ENCODE measurements at regions not wholly inside any gene's neighbourhood (a gene's known extent, or its start where the extent isn't known, plus 50 kb on each side); places are given as distances from the start of the nearest gene placed in this dataset.
A peak's percentile ranks its signal among the peaks of the same experiment; 100 is the strongest.

DNA sequence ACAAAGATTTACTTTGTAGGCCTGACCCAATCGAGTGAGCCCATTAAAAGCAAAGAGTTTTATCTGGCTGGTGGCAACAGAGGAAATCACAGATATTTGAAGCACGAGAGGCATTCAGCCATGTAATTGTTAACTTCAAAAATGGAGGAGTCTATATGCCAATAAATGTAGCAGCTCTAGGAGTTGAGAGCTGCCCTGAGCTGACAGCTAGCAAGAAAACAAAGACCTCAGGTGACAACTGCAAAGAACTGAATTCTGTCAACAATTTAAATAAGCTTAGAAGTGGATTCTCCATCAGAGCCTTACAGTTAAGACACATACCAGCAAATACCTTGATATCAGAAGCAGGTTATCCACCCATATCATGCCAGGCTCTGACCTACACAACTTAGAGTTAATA, 463.1 kb upstream of the NEGR1 start:
- DNase-seq = no peak

DNA sequence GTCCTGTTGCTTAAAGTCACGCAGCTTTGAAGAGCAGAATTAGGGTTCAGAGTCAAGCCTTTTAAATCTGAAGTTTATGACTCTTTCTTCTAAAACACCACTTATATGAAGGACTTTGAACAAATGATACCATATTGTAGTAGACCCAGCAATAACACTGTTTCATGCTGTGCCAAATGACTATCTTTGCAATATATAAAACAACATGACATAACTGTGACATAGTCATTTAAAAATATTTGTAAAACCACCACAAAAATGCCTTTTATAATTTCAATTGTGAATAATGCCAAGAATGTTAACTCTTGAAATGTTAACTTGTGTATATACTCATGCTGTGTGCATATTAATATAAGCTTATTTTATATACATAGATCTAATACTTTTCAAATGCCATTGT, 452.1 kb upstream of the NEGR1 start:
- no peak for DNase-seq

DNA sequence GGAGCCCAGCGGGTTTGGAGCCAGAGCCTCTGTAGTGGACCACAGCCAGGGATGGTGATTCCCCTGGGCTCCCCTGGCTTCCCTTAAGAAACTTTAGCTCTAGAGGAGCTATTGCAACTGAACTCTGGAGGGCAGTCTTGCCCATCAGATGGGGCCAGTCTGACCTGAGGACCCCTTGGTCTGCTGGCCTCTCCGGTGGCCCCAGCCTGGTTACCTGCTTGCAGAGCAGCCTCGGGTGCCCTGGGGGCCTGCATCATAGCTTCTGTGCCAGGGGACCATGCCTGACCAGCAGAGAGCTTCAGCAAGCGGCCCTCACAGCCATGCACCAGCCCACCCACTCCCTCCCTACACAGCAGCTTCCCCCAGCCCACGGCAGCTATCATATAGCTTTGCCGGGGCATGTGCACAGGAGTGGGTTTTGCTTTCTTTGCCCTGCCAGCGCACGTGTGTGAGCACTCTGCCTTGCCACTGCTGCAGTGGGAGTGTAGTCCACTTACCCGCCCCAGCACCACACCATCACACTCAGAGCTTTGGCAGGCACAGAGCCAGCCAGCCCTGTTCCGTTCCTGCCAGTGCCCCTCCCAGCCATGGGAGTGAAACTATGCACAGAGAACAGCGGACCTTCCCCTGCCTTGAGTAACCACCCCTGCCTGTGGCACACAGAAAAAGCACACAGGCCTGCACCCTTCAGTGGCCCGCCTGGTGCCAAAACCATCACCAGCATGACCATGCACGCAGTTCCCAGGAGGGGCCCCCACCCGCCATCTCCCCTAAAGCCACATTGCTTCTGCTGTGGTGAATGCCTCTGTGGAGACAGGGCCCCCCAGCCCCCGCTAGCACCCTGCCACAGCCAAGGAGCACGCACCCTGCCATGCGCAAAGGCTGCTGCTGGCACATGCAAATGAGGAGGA, 442.9 kb upstream of the NEGR1 start:
- peak; percentile 30 for DNase-seq

DNA sequence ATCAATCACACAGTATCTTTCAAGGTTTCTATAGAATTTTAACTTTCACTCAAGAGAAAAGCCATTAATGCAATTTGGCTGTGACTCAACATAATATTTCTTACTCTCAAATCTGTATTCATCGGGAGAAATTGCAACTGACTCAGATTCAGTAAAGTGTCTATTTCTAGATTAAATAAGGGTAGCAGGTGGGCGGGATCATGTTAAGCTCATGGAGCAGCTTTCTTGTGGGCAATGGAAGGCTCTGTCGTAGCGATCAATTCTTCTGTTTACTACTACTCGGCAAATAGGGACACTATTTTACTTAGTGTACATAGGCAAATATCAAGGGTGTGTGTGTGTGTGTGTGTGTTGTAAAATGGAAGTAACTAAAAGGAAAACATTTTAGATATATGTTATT, 423.6 kb upstream of the NEGR1 start:
- DNase-seq = peak; percentile 2

DNA sequence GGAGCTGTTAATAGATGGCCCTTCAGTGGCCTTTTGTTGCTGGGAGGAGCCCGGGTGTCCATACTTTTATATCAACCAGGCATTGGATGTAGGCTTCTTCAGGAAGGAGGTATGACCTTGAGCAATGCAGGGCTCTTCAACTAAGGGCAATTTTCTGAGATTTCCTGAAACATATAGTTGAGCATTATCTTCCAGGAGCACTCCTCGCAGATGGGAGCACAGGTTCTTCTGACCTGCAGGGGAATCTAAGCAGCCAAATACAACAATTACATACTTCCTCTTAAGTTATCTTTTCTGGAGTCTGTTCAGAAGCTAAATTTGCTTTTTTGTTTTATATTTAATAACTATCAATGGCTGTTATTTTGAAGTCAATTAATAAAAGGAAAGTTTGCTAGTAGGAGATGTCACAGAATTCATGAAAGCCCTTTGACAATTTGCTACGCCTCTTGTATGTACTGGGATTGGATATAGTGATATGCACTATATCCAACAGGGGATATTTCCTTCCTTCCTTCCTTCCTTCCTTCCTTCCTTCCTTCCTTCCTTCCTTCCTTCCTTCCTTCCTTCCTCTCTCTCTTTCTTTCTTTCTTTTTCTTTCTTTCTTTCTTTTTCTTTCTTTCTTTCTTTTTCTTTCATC, 422.6 kb upstream of the NEGR1 start:
- no peak for DNase-seq

DNA sequence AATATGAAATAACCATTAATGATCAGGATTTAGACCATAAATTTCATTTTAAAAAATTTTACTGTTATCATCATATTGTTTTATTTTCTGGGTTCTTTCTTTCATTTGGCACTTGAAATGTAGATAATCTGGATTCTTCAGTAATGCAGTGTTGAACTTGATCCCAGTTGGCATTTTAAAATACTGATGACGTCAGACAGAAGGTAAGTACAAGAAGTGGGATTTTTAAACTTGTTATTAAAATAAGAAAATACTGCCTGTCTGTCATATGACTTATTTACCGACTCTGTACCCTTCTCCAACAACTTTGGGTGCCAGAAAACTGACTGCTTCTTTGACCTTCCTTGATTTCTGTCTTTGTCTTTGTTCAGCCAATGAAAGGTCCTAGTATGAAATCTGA, 415.1 kb upstream of the NEGR1 start:
- DNase-seq = no peak

DNA sequence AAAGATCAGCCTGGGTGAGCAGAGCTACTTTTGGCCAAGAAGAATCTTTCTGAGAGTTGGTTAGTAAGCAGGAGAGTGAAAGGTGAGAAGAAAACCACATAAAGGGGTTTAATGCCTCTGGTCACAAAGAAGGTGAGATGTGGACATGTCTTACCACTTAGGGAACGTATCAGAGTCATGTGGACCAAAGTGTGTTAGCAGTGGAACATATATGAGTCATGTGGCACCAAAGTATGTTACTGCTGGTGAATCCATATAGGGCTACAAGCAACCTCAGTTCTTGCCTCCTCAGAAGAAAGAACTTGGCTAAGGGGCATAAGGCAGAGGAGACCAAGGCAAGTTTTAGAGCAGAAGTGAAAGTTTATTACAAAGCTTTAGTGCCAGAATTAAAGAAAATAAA, 411.6 kb upstream of the NEGR1 start:
- DNase-seq = no peak

DNA sequence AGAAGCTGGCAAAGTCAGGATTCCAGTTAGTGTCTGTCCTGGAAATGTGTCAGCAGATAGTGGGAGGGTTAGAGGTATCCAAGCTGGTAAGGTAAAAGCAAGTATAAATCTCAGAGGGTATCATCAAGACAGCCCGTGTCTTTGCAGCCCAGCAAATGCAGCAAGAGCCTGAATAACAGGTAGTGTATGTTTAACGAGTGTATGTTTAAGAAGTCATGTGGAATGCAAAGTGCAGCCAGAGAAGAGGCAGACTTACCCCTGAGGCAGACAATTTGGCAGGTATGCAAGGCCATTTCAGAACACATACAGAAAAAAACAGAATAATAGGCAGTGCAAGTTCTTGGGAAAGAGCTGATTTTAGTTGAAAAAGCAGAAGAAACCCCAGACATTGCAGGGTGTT, 411.0 kb upstream of the NEGR1 start:
- DNase-seq = no peak

DNA sequence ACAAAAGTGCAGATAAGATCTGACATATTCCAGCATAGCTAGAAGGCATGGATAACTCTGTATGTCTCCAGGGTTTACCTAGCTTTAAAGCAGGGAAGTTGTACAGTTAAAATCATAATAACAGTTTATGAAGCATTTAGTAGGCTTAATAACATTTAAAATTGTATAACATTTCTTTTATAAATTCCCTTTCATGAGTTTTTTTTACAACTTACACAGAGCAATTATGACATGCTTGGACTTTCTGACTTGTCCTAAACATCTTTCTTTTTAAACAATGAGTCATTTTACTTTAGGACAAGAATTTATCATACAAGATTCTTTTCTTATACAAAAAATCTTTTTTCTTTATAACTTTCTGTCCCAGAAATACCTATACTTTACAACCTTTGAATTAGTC, 408.5 kb upstream of the NEGR1 start:
- no peak for DNase-seq

DNA sequence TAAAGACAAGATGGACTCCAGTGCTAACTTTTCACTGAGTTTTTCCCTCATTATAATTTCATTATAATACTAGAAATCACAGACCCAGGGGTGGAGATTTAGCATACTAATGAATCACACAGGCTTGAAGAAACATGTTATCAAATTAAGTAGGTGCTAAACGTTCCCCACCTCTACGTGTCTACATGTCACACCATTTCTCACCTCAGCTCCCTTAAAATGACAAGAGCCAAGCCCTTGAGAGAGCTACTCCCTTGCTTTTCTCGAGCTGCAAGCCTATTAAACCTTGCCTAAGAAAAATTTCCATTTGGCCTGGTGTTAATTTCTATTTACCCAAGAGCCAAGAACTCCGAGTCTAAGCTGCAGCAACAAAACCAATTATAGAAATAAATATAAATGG, 396.3 kb upstream of the NEGR1 start:
- no peak for DNase-seq

DNA sequence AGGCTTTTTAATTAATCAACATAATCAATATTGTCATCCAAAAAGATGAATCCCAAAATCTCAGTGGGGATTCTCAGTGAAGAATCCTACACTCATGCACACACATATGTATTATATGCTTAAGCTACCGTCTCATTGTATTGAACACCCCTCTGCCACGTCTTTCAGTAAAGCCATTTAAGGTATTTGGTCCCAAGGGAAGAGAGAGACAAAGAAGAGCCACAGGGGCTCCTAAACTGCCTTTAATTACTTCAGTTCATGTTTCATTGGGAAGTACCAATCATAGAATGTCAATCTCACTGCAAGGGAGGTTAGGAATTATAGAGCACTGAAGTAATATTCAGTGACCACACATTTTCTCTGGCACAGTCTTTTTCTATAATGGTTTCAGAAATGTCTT, 388.6 kb upstream of the NEGR1 start:
- DNase-seq = peak; percentile 64

DNA sequence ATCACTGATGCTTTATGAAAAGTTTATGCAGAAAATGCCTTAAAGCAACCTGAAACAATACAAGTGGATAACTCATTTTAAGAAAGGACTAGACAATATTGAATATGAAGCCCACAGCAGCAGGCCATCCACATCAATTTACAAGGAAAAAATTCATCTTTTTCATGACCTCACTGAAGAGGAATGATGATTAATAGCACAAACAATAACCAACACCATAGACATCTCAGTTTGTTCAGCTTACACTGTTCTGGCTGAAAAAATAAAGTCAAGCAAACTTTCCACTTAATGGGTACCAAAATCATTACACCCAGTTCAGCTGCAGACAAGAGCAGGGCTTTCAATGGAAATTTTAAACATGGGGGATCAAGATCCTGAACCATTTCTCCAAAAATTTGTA, 380.6 kb upstream of the NEGR1 start:
- no peak for DNase-seq

DNA sequence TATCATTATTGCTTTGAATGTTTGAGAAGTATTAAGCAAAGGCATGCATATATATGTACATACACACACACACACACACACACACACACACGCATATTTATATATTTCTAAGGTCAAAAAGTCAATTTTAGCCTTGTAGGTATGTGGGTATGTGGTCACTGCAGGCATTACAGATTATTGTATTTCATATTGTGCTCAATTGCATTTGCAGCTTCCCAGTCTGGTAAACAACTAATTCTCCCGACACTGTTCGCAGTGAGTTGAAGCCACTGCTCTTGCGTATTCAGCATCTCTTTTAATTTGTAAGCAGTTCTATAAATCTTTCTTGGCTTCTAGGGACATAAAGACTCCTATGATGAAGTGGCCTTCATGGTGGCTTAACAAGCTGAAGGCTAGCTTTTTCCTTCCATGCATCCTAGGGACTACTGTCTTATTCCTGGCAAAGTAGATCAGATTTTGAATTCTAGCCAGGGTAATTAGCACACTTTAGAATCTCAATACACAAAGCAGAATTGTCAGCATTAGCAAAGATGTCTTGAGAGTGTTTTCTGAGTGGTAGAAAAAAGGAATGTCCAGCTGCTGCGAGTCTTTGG, 368.6 kb upstream of the NEGR1 start:
- DNase-seq = no peak

DNA sequence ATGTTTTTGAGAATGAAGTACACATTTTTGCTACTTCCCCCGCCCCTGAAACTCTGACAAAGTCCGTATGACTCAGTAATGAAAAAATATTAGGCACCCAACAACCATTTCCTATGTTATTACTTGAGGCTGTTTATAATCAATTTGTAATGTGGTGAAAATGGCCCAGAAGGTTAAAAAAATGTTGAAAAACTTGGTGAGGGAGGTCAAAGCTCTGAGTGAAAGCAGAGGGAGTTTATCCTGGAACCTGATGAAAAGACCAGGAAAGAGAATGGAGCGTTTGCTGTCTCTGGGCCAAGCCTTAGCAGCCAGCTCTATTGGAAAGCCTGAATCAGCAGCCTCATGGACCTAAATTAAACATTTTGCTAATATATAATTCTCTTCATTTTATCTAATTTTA, 367.7 kb upstream of the NEGR1 start:
- no peak for DNase-seq

DNA sequence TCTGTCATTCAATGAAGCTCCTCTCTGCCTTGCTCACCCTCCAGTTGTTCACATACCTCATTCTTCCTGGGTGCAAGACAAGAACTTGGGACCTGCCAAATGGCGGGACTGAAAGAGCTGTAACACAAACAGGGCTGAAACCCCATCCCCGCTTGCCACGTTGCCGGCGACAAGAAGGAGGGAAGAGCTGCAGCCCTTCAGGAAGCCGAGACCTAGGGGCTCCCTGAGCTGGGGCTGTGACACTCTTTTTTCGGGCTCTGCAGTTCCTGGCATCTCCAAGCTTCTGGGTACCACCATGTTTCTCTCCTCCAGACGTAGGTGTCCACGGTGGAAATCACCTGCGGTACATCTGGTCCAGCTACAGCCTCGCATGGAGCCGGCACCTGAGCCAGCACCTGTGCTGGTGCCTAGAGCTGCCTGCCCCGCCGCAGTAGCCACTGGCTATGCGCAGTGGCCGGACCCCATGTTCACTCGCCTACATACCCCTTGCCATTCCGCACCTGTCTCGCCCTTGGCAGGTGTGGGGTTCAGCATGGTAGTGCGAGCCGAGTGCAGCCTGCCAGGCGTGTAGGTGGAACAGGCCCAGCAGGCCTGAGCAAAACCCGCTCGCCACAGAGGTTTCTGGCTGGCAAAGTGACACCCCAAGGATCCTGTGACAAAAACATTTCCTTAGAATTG, 367.0 kb upstream of the NEGR1 start:
- no peak for DNase-seq

DNA sequence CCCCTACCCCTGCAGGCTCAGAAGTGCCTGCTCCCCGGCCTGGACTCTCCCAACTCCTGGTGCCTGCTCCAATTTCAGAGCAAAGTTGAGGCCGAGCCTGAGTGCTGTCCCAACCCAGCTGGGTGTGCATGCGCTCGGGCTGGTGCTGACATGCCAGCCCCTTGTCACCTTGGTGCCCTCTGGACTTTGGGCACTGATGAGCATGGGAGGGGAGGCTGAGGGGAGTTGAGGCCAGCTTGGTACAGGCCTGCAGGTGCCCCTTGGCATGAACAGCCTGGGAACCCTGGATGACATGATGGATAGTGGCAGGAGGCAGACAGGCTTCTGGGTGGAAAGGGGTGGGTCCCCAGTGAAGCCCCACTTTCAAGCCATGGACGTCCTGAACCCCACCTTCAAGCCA, 366.1 kb upstream of the NEGR1 start:
- DNase-seq = no peak

DNA sequence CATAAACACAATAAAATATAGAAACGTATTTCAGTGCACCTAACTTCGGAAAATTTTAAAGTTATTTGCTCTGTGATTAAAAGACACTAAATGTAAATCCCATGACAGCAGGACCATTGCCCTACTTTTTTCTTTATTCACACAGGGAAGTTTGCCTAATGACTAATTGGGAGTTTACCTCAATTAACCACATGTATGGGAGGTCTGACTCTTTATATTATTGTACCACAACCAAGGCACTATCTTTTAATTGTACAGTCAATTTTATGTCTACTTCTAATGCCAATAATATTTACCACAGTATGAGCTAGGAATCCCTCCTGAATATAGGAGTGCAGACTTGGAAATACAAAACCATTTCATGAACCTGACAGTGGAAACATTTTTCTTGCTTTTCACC, 360.8 kb upstream of the NEGR1 start:
- DNase-seq = no peak

DNA sequence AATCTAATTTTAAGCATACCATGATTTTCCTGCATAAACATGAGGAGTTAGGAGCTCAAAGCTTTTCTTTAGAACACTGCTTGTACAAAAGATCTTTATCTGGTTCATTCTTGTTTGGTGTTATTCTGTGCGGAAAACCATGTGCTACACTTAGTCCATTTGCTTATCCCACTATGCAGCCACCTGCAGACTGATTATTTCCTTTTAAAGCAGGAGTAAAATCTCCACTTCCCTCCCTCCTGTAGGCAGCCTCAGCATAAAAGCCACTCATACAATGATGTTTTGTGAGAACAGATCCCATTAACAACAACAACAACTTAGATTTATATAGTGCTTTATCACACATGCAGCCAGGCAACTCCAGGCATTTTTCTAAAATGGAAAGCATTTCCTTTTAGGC, 355.3 kb upstream of the NEGR1 start:
- DNase-seq = no peak

DNA sequence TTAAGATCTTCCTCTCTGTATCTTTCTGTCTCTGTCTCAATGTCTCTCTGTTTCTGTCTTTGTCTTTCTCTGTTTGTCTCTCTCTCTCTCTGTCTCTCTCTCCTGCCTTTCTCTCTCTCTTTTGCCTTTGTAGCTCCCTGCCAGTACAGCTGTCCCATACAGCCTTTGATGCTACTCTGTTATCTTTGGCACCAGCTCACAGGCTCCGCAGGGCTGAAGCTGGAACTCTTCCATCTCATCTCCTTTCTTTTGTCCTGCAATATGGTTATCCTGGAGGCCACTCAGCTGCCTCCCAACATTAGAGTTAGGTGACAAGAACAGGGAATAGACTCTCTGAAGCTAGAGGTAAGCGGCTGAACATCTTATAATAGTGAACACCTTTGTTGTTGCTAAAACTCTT, 354.3 kb upstream of the NEGR1 start:
- no peak for DNase-seq

DNA sequence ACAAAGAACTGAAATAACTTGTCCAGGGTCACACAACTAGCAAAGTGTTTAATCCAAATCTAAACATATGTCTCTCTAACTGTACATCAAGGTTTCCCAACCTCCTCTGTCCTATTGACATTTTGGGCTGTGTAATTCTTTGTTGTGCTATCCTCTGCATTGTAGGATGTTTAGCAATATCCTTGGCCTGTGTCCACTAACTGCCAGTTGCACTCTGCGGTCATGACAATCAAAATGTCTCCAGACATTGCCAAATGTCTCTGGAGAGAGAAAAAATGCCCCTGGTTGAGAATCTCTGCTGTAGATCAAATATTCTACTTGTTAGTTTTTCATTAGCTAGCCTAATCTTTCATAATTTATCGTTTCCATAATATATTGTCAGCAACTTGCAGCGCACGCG, 353.4 kb upstream of the NEGR1 start:
- DNase-seq = no peak

DNA sequence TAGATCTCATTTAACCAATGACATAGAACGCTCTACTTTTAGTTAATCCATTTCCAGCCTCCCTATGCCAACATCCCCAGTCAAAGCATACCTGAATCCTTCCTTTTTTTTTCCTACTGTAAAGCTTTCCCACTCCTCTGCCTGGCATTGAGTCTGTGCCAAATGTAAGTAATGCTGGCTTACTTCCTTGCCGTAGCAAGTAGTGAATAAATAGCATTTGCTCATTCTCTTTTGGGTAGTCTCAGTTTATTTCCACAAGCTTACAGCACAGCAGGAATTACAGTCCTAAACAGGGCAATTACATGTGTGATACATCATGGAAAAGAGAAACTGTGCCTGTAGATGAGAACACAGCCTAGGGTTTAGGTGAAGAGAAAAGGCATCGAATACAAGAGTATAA, 352.6 kb upstream of the NEGR1 start:
- no peak for DNase-seq

DNA sequence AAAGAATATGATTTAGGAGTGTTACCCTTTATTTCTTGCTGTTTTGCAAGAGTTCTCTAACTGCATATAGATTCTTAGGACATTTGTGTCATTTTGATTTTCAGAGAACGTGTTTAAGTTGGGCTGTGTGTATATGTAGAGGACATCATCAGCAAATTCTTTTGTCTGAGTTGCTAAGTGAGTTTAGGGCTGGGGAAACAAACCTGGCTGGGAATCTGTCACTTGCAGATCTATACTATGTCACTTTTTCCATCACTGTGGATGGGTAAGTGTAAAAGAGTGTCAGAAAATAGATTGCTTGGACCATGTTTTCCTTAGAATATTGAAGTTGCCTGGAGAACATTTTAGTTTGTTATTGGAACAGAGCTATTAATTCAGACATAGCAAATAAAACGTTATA, 349.1 kb upstream of the NEGR1 start:
- no peak for DNase-seq

DNA sequence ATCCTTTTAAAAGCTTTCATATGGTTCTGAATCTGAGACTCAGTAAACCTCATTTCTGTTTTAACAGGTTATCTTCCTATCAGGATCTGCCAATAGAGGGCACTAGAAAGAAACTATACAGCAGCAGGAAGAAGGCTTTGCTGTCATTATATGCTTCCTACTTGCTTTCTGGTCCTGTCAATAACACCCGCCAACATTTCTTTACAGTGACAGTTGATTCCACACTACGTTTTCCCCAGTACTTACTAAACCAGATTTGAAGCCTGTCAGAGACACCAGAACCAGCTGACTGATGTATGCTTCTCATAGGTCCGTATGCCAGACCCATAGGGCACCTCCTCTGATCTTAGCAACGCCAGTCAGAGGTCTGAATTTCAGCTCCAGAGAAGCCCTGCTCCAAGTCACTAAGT, 341.0 kb upstream of the NEGR1 start:
- DNase-seq = peak; percentile 80

DNA sequence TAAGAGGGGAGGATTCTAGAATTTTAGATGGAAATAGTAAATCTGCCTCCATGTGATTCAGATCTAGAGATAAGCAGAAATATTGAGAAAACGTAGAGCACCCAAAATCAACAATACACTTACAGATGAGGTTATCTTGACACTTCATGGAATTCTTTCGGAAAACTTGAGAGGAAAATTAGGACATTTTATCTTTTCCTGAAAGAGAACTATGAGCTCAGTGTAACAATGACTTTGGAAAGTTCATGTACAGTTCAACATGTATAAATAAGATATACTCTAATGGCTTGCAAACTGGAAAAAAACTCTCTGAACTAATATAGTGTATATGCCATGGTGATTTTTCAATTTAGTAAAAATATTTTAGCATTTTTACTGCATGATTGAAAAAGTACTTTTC, 338.1 kb upstream of the NEGR1 start:
- no peak for DNase-seq
